GM18498 (cell line): ENCODE measurements at regions not wholly inside any gene's neighbourhood (a gene's known extent, or its start where the extent isn't known, plus 50 kb on each side); places are given as distances from the start of the nearest gene placed in this dataset.

Source experiments
- ATAC-seq: cut with Tn5 transposase; IDR thresholded peaks from one replicate; pipeline ENCODE4 v1.9.1; 2021; ENCODE audit warnings: mild to moderate bottlenecking, moderate library complexity; ENCODE audit not compliant: unreplicated experiment

- ATAC-seq: no peak
These were observed 127.2 kb upstream of the AGA start for GRCh38 chr4:177569434-177569833.

- ATAC-seq: no peak
These were observed 131.3 kb upstream of the AGA start for GRCh38 chr4:177573507-177573906.

DNA sequence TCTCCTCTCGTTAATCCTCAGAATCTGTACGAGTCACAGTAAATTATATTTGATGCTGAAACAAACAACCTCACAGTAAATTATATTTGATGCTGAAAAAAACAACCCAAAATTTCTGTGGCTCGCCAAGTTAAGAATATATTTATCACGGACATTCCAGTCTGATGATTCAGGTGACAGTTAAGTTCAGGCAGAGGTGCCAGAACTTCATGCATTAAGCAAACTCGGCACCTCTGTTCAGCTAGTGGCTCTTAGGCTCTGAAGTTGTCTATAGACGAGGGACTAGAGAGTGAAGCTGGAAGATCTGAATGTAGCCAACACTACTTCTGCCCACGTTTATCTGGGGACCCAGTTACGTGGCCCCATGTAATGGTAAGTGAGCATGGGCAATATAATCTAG lies 132.2 kb upstream of the AGA start:
- ATAC-seq: no peak

DNA sequence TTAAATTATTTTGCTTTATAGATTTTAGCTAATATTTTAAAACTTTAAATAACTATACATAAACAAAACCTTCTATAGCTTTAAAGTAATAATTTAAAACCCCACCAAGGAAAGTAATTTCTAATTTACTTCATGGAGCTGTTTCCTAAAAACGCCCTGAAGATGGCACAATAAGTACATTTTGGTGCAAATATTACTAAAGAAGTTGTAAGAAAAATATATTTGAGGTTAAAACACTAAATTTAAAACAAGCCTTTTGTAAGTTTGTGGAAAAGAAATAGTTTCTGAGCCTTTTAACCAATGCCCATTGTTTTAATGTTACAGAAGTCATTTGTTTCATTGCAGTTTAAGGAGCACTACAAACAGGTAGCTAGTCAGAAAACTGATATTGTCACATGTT lies 137.4 kb upstream of the AGA start:
- no peak for ATAC-seq

- no peak for ATAC-seq
These were observed 140.8 kb upstream of the AGA start for GRCh38 chr4:177582992-177583391.

GRCh38 chr4:177587989-177588388 lies 145.8 kb upstream of the AGA start:
- ATAC-seq: no peak

GRCh38 chr4:177595386-177595785 lies 153.1 kb upstream of the AGA start:
- no peak for ATAC-seq

GRCh38 chr4:177596035-177596434 lies 153.8 kb upstream of the AGA start:
- ATAC-seq: no peak

DNA sequence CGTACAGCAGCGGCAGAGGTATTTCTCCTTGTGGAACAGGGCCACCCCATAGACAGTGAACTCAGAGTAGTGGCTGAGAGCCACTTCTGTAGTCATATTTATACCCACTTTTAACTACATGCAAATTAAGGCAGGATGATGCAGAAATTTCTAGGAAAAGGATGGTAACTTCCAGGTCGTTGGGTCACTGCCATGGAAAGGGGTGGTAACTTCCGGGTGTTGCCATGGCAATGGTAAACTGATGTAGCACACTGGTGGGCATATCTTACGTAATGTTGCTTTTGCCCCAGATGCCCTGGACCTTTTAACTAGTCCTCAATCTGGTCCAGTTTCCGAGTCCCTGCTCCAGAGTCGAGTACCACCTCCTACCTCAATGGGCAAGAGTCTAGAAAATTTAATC lies 154.8 kb upstream of the AGA start:
- ATAC-seq: no peak

DNA sequence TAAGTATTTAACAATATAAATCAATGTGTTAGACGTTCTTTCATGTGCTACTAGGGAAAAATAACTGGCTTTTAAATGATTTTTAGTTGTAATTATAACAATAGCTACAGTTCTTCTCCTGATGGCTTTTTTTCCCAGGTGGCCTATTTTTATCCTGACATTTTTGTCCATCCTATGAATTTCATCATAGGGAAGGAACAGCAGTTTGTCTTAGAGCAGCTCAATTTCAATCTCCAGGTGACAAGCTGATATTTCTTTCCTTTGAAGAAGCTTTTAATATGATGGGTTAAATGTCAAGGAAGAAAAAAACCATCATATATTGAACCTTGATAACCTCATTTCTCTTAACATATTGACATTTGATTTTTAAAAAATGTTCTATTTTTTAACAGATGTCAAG lies 163.0 kb upstream of the AGA start:
- ATAC-seq: no peak

DNA sequence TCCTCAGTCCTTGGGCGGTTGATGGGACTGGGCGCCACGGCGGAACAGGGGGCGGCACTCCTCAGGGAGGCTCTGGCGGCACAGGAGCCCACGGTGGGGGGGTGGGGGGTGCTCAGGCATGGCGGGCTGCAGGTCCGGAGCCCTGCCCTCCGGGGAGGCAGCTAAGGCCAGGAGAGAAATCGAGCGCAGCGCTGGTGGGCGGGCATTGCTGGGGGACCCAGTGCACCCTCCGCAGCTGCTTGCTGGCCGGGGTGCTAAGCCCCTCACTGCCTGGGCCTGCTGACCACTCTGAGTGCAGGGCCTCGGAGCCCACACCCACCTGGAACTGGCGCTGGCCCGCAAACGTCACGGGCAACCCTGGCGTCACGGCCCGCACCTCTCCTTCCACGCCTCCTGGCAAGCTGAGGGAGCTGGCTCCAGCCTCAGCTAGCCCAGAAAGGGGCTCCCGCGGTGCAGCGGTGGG lies 164.9 kb upstream of the AGA start:
- no peak for ATAC-seq

- ATAC-seq: no peak
These were observed 169.9 kb upstream of the AGA start for GRCh38 chr4:177611974-177612664.

DNA sequence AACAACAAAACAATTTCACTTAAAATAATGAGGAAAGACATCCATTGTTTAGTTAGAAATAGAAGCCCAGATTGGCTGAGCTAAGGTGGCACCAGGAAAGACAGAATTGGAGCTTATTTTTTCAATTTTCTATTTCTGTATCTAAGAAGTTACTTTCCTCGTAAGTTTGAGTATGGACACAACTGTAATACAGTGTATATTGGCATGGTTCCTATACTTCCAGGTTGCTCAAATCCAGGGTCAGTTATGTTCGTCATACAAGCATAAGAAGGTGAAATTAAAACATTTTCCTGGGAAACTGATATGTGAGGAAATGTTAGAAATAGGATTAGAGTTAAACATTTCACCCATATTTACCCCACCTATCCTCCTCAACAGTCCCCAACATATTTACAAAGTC lies 170.4 kb upstream of the AGA start:
- no peak for ATAC-seq

GRCh38 chr4:177632481-177632880 lies 190.2 kb upstream of the AGA start:
- ATAC-seq: no peak

- no peak for ATAC-seq
These were observed 196.6 kb upstream of the AGA start for GRCh38 chr4:177638871-177639270.

- no peak for ATAC-seq
These were observed 198.6 kb upstream of the AGA start for GRCh38 chr4:177640864-177641263.

DNA sequence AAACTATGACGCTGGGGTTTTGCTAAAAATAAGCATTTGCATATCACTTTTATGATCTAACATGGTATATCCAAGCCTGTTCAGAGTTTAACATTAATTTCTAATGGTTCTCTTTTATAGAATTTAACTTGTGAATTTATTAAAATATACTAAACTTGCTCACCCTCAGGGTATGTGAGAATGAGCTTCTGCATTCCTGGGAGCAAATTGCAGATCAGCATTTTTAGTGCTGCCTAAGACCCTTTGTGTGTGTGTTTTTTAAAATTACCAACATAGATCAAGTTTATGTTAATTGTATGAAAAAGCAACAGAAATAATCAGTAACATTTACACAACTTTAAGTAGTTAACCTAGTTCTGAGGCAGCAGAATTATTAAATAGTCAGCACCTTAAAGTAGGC lies 218.0 kb upstream of the AGA start:
- ATAC-seq: no peak

DNA sequence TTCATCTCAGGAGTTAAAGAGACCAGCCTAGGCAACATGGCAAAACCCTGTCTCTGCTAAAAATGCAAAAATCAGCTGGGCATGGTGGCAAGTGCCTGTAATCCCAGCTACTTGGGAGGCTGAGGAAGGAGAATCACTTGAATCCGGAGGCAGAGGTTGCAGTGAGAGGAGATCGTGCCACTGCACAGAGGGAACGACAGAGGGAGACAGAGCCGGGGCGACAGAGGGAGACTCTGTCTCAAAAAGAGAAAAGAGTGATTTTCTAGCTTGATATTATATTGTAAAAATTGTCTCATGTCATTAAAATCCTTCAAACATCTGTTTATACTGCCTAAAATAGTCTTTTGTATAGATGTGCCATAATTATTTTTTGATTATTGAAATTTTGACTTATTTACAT lies 225.4 kb upstream of the AGA start:
- ATAC-seq: no peak

DNA sequence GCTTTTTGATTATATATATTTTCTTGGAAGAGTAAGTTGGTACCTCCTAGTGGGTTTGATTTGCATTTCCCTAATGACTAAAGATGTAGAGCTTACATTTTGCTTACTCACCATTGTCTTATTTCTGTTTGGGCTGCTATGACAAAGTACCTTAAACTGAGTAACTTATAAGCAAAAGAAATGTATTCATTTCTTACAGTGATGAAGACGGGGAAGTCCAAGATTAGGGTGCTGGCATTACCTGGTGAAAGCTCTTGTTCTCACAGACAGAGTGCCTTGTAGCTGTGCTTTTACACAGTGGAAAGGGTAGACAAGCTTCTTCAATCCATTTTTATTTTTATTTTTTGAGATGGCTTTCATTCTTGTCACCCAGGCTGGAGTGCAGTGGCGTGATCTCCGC lies 229.2 kb upstream of the AGA start:
- ATAC-seq: no peak

- ATAC-seq: no peak
These were observed 229.6 kb upstream of the AGA start for GRCh38 chr4:177671845-177672244.

DNA sequence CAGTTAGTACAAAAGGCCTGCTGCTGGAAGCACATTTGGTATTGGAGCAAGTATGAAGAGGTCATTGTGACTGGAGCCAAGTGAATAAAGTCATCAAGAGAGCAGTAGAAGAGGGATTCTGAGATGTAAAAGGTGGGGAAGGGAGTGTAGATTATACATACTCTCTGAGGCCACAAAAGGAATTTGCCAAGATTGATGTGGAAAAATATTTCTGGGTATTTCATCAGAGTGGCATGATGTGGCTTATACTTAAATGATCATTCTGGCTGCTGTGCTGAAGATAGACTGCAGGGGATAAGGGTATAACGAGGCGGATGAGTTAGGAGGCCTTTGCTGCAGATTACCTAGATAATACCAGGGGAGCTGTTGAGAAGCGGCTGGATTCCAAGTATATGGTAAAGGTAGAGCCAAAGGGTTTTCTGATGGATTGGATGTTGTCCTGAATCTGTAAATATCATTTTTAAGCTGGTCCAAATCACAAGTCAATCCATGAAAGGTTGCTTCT lies 231.8 kb upstream of the AGA start:
- ATAC-seq: no peak

- ATAC-seq: peak; percentile 64
These were observed 238.1 kb upstream of the AGA start for GRCh38 chr4:177680308-177680707.

GRCh38 chr4:177681902-177682301 lies 239.7 kb upstream of the AGA start:
- ATAC-seq: no peak
